ENCODE measurements at regions not wholly inside any gene's neighbourhood (a gene's known extent, or its start where the extent isn't known, plus 50 kb on each side); places are given as distances from the start of the nearest gene placed in this dataset.

- TF ChIP-seq POLR2A (IDR thresholded peaks at IDR 0.05) = no peak
- TF ChIP-seq, protein P1, sequence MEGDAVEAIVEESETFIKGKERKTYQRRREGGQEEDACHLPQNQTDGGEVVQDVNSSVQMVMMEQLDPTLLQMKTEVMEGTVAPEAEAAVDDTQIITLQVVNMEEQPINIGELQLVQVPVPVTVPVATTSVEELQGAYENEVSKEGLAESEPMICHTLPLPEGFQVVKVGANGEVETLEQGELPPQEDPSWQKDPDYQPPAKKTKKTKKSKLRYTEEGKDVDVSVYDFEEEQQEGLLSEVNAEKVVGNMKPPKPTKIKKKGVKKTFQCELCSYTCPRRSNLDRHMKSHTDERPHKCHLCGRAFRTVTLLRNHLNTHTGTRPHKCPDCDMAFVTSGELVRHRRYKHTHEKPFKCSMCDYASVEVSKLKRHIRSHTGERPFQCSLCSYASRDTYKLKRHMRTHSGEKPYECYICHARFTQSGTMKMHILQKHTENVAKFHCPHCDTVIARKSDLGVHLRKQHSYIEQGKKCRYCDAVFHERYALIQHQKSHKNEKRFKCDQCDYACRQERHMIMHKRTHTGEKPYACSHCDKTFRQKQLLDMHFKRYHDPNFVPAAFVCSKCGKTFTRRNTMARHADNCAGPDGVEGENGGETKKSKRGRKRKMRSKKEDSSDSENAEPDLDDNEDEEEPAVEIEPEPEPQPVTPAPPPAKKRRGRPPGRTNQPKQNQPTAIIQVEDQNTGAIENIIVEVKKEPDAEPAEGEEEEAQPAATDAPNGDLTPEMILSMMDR (IDR thresholded peaks at IDR 0.05) = no peak
- no peak for DNase-seq
- Histone ChIP-seq H3K4me1 (no peaks in the 10 kb centered on the region), H3K4me3 (replicated peaks in 1 of 3) (no peak overlapping the region), H3K36me3 (no peaks in the 10 kb centered on the region), H3K27ac (no peak overlapping the region), H3K27me3 (no peaks in the 10 kb centered on the region), H3K9me3 (no peaks in the 10 kb centered on the region)
- intact Hi-C loops (cut with DNase I) = no loop called here
- WGBS, 2 donors = 87 to 89% methylated on average over 3 of the region's 3 CpGs
These were observed 304.6 kb upstream of the ZEB2 start for GRCh38 chr2:144824306-144825080.

DNA sequence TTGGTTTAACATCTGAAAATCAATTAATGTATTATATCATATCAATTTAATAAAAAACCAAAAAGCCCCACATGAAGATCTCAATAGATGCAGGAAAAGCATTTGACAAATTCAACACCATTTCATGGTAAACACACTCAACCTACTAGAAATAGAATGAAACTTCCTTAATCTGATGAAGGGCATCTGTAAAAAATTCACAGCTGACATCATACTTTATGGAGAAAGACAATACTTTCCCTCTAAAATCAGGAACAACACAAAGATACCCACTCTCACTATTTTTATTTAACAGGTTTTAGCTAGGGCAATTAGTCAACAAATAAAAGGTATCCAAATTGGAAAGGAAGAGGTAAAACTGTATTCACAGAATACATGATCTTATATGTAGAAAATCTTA lies 303.0 kb upstream of the ZEB2 start:
- no peak for TF ChIP-seq POLR2A (IDR thresholded peaks at IDR 0.05)
- TF ChIP-seq, protein P1 (IDR thresholded peaks at IDR 0.05) = no peak
- Histone ChIP-seq H3K27ac (no peak overlapping the region), H3K4me3 (replicated peaks in 1 of 3) (no peak overlapping the region), H3K27me3 (no peaks in the 10 kb centered on the region), H3K9me3 (no peaks in the 10 kb centered on the region), H3K4me1 (no peaks in the 10 kb centered on the region), H3K36me3 (no peaks in the 10 kb centered on the region)
- intact Hi-C loops (cut with DNase I) = no loop called here
- DNase-seq = no peak

GRCh38 chr2:144812288-144812687 lies 292.4 kb upstream of the ZEB2 start:
- Histone ChIP-seq H3K36me3 (no peaks in the 10 kb centered on the region), H3K27me3 (no peaks in the 10 kb centered on the region), H3K4me1 (no peaks in the 10 kb centered on the region), H3K27ac (no peak overlapping the region), H3K9me3 (no peaks in the 10 kb centered on the region), H3K4me3 (replicated peaks in 1 of 3) (no peak overlapping the region)
- intact Hi-C loops (cut with DNase I) = no loop called here
- 96 to 97% methylated on average over 6 of the region's 6 CpGs for WGBS, 2 donors
- TF ChIP-seq, protein P1 (IDR thresholded peaks at IDR 0.05) = no peak
- TF ChIP-seq POLR2A (IDR thresholded peaks at IDR 0.05) = no peak
- DNase-seq = no peak

GRCh38 chr2:144801766-144802165 lies 281.8 kb upstream of the ZEB2 start:
- H3K4me1 ChIP-seq = no peaks in the 10 kb centered on the region
- TF ChIP-seq POLR2A (IDR thresholded peaks at IDR 0.05) = no peak
- TF ChIP-seq, protein P1 (IDR thresholded peaks at IDR 0.05) = no peak
- no peak overlapping the region for H3K27ac ChIP-seq
- no peaks in the 10 kb centered on the region for H3K9me3 ChIP-seq
- H3K4me3 ChIP-seq (replicated peaks in 1 of 3) = no peak overlapping the region
- no peaks in the 10 kb centered on the region for H3K36me3 ChIP-seq
- WGBS, 2 donors = 81 to 89% methylated on average over 2 of the region's 2 CpGs
- H3K27me3 ChIP-seq = no peaks in the 10 kb centered on the region
- intact Hi-C loops (cut with DNase I) = no loop called here
- no peak for DNase-seq

GRCh38 chr2:144801325-144801724 lies 281.4 kb upstream of the ZEB2 start:
- 94 to 98% methylated on average over 1 of the region's 1 CpG for WGBS, 2 donors
- TF ChIP-seq, protein P1 (IDR thresholded peaks at IDR 0.05) = no peak
- no peak for TF ChIP-seq POLR2A (IDR thresholded peaks at IDR 0.05)
- Histone ChIP-seq H3K27ac (no peak overlapping the region), H3K9me3 (no peaks in the 10 kb centered on the region), H3K36me3 (no peaks in the 10 kb centered on the region), H3K4me1 (no peaks in the 10 kb centered on the region), H3K27me3 (no peaks in the 10 kb centered on the region), H3K4me3 (replicated peaks in 1 of 3) (no peak overlapping the region)
- no peak for DNase-seq
- intact Hi-C loops (cut with DNase I) = no loop called here
